ENCODE measurements at regions not wholly inside any gene's neighbourhood (a gene's known extent, or its start where the extent isn't known, plus 50 kb on each side); places are given as distances from the start of the nearest gene placed in this dataset.

- Mint-ChIP-seq H3K4me1 (peaks cover 17 to 18% of the 10 kb centered on the region in 2 experiments), H3K27ac (no peak overlapping the region), H3K9me3 (no peaks in the 10 kb centered on the region), H3K4me3 (no peak overlapping the region), H3K27me3 (ENCODE audit: low read depth) (no peaks in the 10 kb centered on the region; the same call in 1 of the 2 replicates), H3K36me3 (ENCODE audit: insufficient read depth in 1 of 3, low read depth in 3 of 3) (no peaks in the 10 kb centered on the region)
- no peaks in the 10 kb centered on the region for H3K79me1 ChIP-seq (ENCODE audit: insufficient read depth, low read depth, low read length, poor library complexity, severe bottlenecking)
- H2BK12ac ChIP-seq (ENCODE audit: insufficient read length, low read depth, low read length), result no peak overlapping the region
- no peak for TF ChIP-seq CTCF (conservative IDR thresholded peaks at IDR 0.05)
- no peak overlapping the region for H3K4ac ChIP-seq (ENCODE audit: low read depth, low read length)
- H3K79me2 ChIP-seq (ENCODE audit: insufficient read depth, low read length), result no peaks in the 10 kb centered on the region
- WGBS (ENCODE audit: extremely low coverage, insufficient read length, low lambda C conversion rate), result no CpG with 5 or more reads among the region's 6 CpGs
- H4K8ac ChIP-seq (replicated peaks; ENCODE audit: insufficient read length, low read depth, low read length), result no peak overlapping the region
- no peaks in the 10 kb centered on the region for H3K27me3 ChIP-seq (ENCODE audit: insufficient read depth, low read length)
- H2AK5ac ChIP-seq (ENCODE audit: insufficient read length, low read length), result no peak overlapping the region
- no peak overlapping the region for H2BK5ac ChIP-seq (ENCODE audit: insufficient read length, low read length)
- no peaks in the 10 kb centered on the region for H3K4me1 ChIP-seq (ENCODE audit: insufficient read depth, low read length)
- no peak overlapping the region for H3K14ac ChIP-seq (ENCODE audit: insufficient read depth, low read length)
- no peak overlapping the region for H3T11ph ChIP-seq (ENCODE audit: low read length)
- H4K5ac ChIP-seq (ENCODE audit: insufficient read length, low read depth, low read length), result no peak overlapping the region
- no peak overlapping the region for H2BK15ac ChIP-seq (ENCODE audit: low read depth, low read length)
- no peak overlapping the region for H3K56ac ChIP-seq (ENCODE audit: insufficient read length, low read depth, low read length)
- H3K27ac ChIP-seq (ENCODE audit: insufficient read length, low read depth, low read length), result no peak overlapping the region
- no peaks in the 10 kb centered on the region for H4K20me1 ChIP-seq (ENCODE audit: control insufficient read depth, insufficient read depth, insufficient read length)
- H3K23me2 ChIP-seq (ENCODE audit: insufficient read length, low read depth, low read length, poor library complexity, severe bottlenecking), result no peaks in the 10 kb centered on the region
- H3K23ac ChIP-seq (ENCODE audit: insufficient read length, low read depth, low read length), result no peak overlapping the region
- no peak for DNase-seq
- no peak overlapping the region for H3K4me2 ChIP-seq (ENCODE audit: insufficient read depth, insufficient read length, low read length)
- H2BK120ac ChIP-seq (ENCODE audit: low read depth, low read length, poor library complexity, severe bottlenecking), result no peak overlapping the region
- H2AFZ ChIP-seq (ENCODE audit: low read length), result no peak overlapping the region
- H3K18ac ChIP-seq (ENCODE audit: insufficient read length, low read depth, low read length), result no peak overlapping the region
- H3K9me3 ChIP-seq (ENCODE audit: control insufficient read depth, low read depth, low read length), result no peaks in the 10 kb centered on the region
- H4K91ac ChIP-seq (ENCODE audit: insufficient read length, low read depth, low read length), result no peak overlapping the region
- no peak overlapping the region for H2BK20ac ChIP-seq (ENCODE audit: low read depth, low read length, poor library complexity, severe bottlenecking)
- no peak overlapping the region for H3K9ac ChIP-seq (ENCODE audit: extremely low read depth, insufficient read length, low read length)
These were observed 50.6 kb upstream of the CALM2 start for GRCh38 chr2:47226923-47227220.
